GM12873 (cell line): ENCODE measurements at regions not wholly inside any gene's neighbourhood (a gene's known extent, or its start where the extent isn't known, plus 50 kb on each side); places are given as distances from the start of the nearest gene placed in this dataset.

ENCODE experiments used
- CTCF ChIP-seq: IDR thresholded peaks from 2 replicates; pipeline ENCODE4 v1.5.1; 2012; ENCODE audit warnings: low read depth, mild to moderate bottlenecking, moderate library complexity, low read length, control low read depth; ENCODE audit not compliant: insufficient read depth; ENCODE audit errors: missing control alignments

- no peak for TF ChIP-seq CTCF
These were observed 251.1 kb upstream of the HTR2C start for GRCh38 chrX:114332766-114333165.

DNA sequence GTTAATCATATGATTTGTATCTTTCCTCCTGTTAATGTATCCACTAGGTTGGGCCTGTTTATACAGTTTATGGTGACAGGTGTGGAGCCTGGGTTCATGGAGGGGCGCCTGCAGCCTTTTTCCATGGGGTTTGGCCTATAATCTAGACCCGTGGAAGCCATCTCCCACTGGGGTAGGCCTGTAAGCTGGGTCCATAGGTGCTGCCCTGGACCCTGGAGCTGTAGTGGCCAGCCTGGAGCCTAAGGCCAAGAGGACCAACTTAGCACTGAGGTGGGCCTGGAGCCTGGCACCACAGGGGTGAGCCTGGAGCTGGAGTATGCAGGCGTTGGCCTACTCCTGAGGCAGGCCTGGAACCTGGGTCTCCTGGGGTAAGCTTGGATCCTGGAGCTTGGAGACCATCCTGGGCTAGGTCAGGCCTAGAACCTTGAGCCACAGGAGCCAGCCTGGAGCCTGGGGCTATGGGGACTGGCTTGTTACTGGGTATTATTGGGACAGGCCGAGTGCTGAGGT lies 249.4 kb upstream of the HTR2C start:
- no peak for TF ChIP-seq CTCF

DNA sequence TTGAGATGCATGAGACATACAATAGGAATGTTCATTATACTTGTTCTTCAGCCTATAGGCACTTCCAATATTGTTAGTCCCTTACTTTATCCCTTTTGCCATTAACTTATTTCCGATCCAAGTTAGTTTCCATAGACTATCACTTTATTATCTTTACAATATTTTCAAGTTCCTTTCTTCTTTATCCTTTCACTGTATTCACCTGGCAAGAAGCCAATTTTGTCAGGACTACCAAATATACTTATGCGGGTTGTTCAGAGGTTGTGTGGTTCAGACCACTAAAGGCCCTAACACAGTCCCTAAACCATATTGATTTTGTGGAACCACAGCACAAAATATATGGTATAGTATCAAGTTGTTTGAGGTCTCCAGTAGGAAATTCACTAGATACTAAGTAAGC lies 245.0 kb upstream of the HTR2C start:
- TF ChIP-seq CTCF: no peak

GRCh38 chrX:114344756-114345349 lies 239.0 kb upstream of the HTR2C start:
- TF ChIP-seq CTCF: peak; percentile 79

DNA sequence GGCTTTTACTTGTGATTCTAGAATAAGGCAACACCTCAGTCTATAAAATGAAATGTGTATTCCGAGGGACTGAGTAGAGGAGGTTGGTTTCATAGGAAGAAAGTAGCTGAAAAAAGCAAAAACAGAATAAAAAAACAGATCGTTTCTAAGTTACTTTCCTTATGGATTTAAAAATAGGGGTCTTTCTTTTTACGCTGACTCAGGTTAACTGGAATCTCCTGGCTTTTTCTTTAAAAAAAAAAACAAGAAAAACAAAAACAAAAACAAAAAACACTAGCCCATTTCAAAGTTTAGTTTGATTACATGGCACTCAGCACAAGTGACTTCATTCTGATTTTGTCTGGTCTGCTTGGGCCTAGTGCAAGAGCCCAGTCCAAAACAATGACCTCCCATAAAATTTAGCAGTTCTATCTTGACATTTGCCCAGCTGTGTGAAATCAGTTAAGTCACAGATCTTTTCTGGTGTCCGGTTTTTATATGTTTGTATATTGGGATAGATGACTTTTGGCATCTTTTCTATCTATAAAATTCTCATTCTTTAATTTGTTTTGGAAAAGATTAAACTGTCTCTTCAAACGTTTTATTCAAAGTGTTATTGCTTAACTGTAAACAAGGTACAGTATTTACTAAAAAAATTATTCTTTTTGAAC lies 222.7 kb upstream of the HTR2C start:
- TF ChIP-seq CTCF: no peak

- TF ChIP-seq CTCF: no peak
These were observed 220.5 kb upstream of the HTR2C start for GRCh38 chrX:114363346-114363745.

DNA sequence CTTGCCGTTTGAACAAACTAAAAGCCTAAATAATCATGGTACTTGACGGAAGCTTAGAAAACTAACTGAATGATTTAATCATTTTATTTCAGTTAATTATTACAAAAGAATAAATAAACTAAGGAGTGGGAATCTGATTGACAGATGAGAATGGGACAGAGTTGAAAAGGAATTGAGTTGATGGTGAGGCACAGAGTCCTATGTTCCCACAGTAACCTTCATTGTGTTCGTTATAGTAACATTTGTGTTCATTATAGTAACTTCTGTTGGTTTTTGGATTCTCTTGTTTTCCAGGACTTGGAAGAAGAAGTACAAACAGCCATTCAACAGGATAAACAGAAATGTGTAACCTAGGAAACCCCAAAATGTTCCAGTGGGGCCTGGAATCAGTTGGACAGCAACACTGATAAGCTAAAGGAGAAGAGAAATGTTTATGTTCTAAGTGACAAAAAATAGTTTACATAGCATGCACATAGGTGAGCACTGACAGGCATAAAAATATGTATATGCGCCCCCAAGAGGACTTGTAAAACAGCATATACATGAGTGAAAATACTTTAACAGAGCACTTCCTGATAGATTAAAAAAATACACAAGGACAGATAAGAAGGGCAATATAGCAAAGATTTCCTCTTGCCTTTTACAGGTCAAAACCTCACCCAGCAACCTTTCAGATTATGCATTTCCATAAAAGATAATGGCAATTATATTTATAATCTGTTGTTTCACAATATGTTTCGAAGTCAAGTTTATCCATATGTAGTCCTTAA lies 218.6 kb upstream of the HTR2C start:
- TF ChIP-seq CTCF: no peak
